GM12875 (cell line): ENCODE measurements at regions not wholly inside any gene's neighbourhood (a gene's known extent, or its start where the extent isn't known, plus 50 kb on each side); places are given as distances from the start of the nearest gene placed in this dataset.

Experiments
- H3K4me3 ChIP-seq: one replicate; pipeline ENCODE4 v1.5.1; 2011; ENCODE audit warnings: low read depth, low read length, control low read depth
- TF ChIP-seq, protein P1 (sequence below): IDR thresholded peaks from 2 replicates; pipeline ENCODE4 v1.5.1; 2011; ENCODE audit warnings: low read depth, mild to moderate bottlenecking, control low read depth, inconsistent platforms, low read length, moderate library complexity, borderline replicate concordance; ENCODE audit not compliant: insufficient read depth

DNA sequence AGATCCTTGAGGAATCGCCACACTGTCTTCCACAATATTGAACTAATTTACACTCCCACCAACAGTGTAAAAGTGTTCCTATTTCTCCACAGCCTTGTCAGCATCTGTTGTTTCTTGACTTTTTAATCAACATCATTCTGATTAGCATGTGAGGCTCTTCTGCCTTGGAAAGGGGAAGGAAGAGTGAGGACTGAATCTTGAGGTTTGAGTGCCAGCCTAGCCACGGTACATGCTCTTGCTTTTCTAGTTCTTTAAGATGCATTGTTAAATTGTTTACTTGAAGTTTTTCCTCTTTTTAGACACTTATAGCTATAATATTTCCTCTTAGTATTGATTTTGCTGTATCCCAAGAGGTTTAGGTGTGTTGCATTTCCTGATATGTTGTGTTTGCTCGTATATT is 596.1 kb downstream of the OTOL1 start:
- TF ChIP-seq, protein P1, sequence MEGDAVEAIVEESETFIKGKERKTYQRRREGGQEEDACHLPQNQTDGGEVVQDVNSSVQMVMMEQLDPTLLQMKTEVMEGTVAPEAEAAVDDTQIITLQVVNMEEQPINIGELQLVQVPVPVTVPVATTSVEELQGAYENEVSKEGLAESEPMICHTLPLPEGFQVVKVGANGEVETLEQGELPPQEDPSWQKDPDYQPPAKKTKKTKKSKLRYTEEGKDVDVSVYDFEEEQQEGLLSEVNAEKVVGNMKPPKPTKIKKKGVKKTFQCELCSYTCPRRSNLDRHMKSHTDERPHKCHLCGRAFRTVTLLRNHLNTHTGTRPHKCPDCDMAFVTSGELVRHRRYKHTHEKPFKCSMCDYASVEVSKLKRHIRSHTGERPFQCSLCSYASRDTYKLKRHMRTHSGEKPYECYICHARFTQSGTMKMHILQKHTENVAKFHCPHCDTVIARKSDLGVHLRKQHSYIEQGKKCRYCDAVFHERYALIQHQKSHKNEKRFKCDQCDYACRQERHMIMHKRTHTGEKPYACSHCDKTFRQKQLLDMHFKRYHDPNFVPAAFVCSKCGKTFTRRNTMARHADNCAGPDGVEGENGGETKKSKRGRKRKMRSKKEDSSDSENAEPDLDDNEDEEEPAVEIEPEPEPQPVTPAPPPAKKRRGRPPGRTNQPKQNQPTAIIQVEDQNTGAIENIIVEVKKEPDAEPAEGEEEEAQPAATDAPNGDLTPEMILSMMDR: no peak
- no peak overlapping the region for H3K4me3 ChIP-seq

- TF ChIP-seq, protein P1: no peak
- H3K4me3 ChIP-seq: no peak overlapping the region
Measured at GRCh38 chr3:162094301-162094700, 597.7 kb downstream of the OTOL1 start.

DNA sequence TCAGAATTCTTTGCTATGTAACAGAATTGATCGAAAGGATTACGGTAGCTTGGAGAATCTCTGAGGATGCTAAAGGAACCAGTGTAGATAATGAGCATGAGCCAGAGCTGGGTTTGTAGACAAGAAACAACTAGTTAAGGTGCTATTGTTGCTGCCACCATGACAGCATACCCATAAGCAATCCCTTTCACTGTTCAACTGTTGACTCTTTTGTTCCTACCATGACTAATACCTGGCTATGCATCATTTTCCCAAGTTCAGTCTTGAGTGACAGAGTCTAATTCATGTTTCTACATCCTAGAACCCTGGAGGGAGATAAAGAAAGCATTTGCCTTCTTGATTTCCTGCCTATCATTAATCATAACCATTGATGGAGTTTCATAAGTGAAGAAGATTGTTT is 600.3 kb downstream of the OTOL1 start:
- H3K4me3 ChIP-seq: no peak overlapping the region
- TF ChIP-seq, protein P1: no peak

DNA sequence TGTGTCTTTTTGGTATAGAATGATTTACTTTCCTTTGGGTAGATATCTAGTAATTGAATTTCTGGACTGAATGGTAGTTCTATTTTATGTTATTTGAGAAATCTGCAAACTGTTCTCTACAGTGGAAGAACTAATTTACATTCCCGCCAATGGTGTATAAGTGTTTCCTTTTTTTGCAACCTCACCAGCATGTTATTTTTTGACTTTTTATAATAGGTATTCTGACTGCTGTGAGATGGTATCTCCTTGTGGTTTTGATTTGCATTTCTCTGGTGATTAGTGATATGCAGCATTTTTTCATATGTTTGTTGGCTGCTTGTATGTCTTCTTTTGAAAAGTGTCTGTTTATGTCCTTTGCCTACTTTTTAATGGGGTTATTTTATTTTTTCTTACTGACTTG is 607.2 kb downstream of the OTOL1 start:
- TF ChIP-seq, protein P1: no peak
- no peak overlapping the region for H3K4me3 ChIP-seq

GRCh38 chr3:162111861-162112260 is 615.3 kb downstream of the OTOL1 start:
- H3K4me3 ChIP-seq: no peak overlapping the region
- TF ChIP-seq, protein P1: no peak

DNA sequence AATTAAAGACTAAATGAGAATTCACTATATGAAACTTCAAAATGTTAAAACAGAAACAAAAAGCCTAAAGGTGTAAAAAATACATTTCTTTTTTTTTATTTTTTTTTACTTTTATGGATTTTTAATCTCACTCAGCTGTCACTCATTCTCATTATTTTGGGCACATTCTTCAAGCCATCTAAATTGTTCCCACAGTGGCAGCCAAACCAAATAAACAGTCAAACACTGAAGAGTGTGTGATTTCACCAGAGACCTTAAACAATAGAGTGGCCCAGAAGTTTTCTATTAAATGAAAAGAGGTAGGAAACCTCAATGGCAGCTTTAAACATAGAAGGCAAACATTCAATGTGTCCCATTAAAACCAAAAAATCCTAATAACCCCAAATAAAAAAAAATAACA is 616.1 kb downstream of the OTOL1 start:
- H3K4me3 ChIP-seq: no peak overlapping the region
- TF ChIP-seq, protein P1: no peak

GRCh38 chr3:162117961-162118360 is 621.4 kb downstream of the OTOL1 start:
- H3K4me3 ChIP-seq: no peak overlapping the region
- TF ChIP-seq, protein P1: no peak
